ENCODE measurements at regions not wholly inside any gene's neighbourhood (a gene's known extent, or its start where the extent isn't known, plus 50 kb on each side); places are given as distances from the start of the nearest gene placed in this dataset.

- no peak for DNase-seq (ENCODE audit: low read depth)
- Histone ChIP-seq H3K36me3 (ENCODE audit: control insufficient read depth, insufficient read depth, low read length) (no peaks in the 10 kb centered on the region), H3K27me3 (ENCODE audit: control insufficient read depth, insufficient read depth, low read length) (no peaks in the 10 kb centered on the region), H3K4me3 (ENCODE audit: low read depth, low read length) (no peak overlapping the region)
- FAIRE-seq: no peak
- no peak for TF ChIP-seq CTCF (IDR thresholded peaks at IDR 0.05; ENCODE audit: insufficient read depth, low read length, severe bottlenecking)
Observed at GRCh38 chr5:107271682-107272350, 398.9 kb downstream of the EFNA5 start.

- FAIRE-seq (no peak), DNase-seq (ENCODE audit: low read depth) (no peak)
- H3K36me3 ChIP-seq (ENCODE audit: control insufficient read depth, insufficient read depth, low read length): no peaks in the 10 kb centered on the region
- no peak for TF ChIP-seq CTCF (IDR thresholded peaks at IDR 0.05; ENCODE audit: insufficient read depth, low read length, severe bottlenecking)
- H3K27me3 ChIP-seq (ENCODE audit: control insufficient read depth, insufficient read depth, low read length): no peaks in the 10 kb centered on the region
- no peak overlapping the region for H3K4me3 ChIP-seq (ENCODE audit: low read depth, low read length)
Observed at GRCh38 chr5:107270561-107270960, 400.2 kb downstream of the EFNA5 start.

GRCh38 chr5:107269678-107270077, 401.1 kb downstream of the EFNA5 start:
- TF ChIP-seq CTCF (IDR thresholded peaks at IDR 0.05; ENCODE audit: insufficient read depth, low read length, severe bottlenecking): no peak
- FAIRE-seq (no peak), DNase-seq (ENCODE audit: low read depth) (no peak)
- no peaks in the 10 kb centered on the region for H3K36me3 ChIP-seq (ENCODE audit: control insufficient read depth, insufficient read depth, low read length)
- no peak overlapping the region for H3K4me3 ChIP-seq (ENCODE audit: low read depth, low read length)
- H3K27me3 ChIP-seq (ENCODE audit: control insufficient read depth, insufficient read depth, low read length): no peaks in the 10 kb centered on the region

GRCh38 chr5:107269256-107269655, 401.5 kb downstream of the EFNA5 start:
- Histone ChIP-seq H3K27me3 (ENCODE audit: control insufficient read depth, insufficient read depth, low read length) (no peaks in the 10 kb centered on the region), H3K4me3 (ENCODE audit: low read depth, low read length) (no peak overlapping the region), H3K36me3 (ENCODE audit: control insufficient read depth, insufficient read depth, low read length) (no peaks in the 10 kb centered on the region)
- DNase-seq (ENCODE audit: low read depth): no peak
- FAIRE-seq: no peak
- TF ChIP-seq CTCF (IDR thresholded peaks at IDR 0.05; ENCODE audit: insufficient read depth, low read length, severe bottlenecking): no peak

- peak; percentile 39 for DNase-seq (ENCODE audit: low read depth)
- FAIRE-seq: no peak
- TF ChIP-seq CTCF (IDR thresholded peaks at IDR 0.05; ENCODE audit: insufficient read depth, low read length, severe bottlenecking): no peak
- Histone ChIP-seq H3K36me3 (ENCODE audit: control insufficient read depth, insufficient read depth, low read length) (no peaks in the 10 kb centered on the region), H3K27me3 (ENCODE audit: control insufficient read depth, insufficient read depth, low read length) (no peaks in the 10 kb centered on the region), H3K4me3 (ENCODE audit: low read depth, low read length) (no peak overlapping the region)
Observed at GRCh38 chr5:107268241-107268640, 402.5 kb downstream of the EFNA5 start.

GRCh38 chr5:107266100-107266499, 404.6 kb downstream of the EFNA5 start:
- Histone ChIP-seq H3K4me3 (ENCODE audit: low read depth, low read length) (no peak overlapping the region), H3K36me3 (ENCODE audit: control insufficient read depth, insufficient read depth, low read length) (no peaks in the 10 kb centered on the region), H3K27me3 (ENCODE audit: control insufficient read depth, insufficient read depth, low read length) (no peaks in the 10 kb centered on the region)
- no peak for TF ChIP-seq CTCF (IDR thresholded peaks at IDR 0.05; ENCODE audit: insufficient read depth, low read length, severe bottlenecking)
- FAIRE-seq (no peak), DNase-seq (ENCODE audit: low read depth) (no peak)
